Nephron (organoid): ENCODE measurements at regions not wholly inside any gene's neighbourhood (a gene's known extent, or its start where the extent isn't known, plus 50 kb on each side); places are given as distances from the start of the nearest gene placed in this dataset.

Source experiments
- H3K27ac Mint-ChIP-seq, 3 experiments: 2 replicates each; pipeline ENCODE4 v1.8.0; 2020; ENCODE audit warnings: mixed read lengths in 3 of 3, mild to moderate bottlenecking in 2 of 3, moderate library complexity in 1 of 3
- H3K27me3 Mint-ChIP-seq: 2 replicates; pipeline ENCODE4 v1.8.0; 2021; ENCODE audit warnings: low read depth, mild to moderate bottlenecking, moderate library complexity, mixed read lengths
- H3K36me3 Mint-ChIP-seq: 2 replicates; pipeline ENCODE4 v1.8.0; 2020; ENCODE audit warnings: low read depth, mixed read lengths
- H3K4me1 Mint-ChIP-seq: 2 replicates; pipeline ENCODE4 v1.8.0; 2020; ENCODE audit warnings: mixed read lengths
- H3K4me3 Mint-ChIP-seq, 3 experiments: 2 replicates each; pipeline ENCODE4 v1.8.0; 2020; ENCODE audit warnings: mild to moderate bottlenecking in 3 of 3, mixed read lengths in 3 of 3, moderate library complexity in 2 of 3
- H3K9me3 Mint-ChIP-seq: 2 replicates; pipeline ENCODE4 v1.8.0; 2020; ENCODE audit warnings: mixed read lengths
- CTCF ChIP-seq, 3 experiments: fragments of 200-600 bp; sonication (generic); IDR thresholded peaks; one replicate each; pipeline ENCODE4 v1.5.0; 2021; ENCODE audit warnings: antibody characterized with exemption in 3 of 3; ENCODE audit not compliant: unreplicated experiment in 3 of 3

- peaks cover 37% of the 10 kb centered on the region for H3K4me1 Mint-ChIP-seq
- peak overlapping the region in 1 of 3 experiments; percentile 54 for H3K27ac Mint-ChIP-seq
- H3K9me3 Mint-ChIP-seq = no peaks in the 10 kb centered on the region
- H3K36me3 Mint-ChIP-seq = no peaks in the 10 kb centered on the region
- H3K27me3 Mint-ChIP-seq = no peaks in the 10 kb centered on the region
- no peak for TF ChIP-seq CTCF (IDR thresholded peaks at IDR 0.05; ENCODE audit: unreplicated experiment in 3 of 3)
- H3K4me3 Mint-ChIP-seq = no peak overlapping the region
Observed at GRCh38 chr11:15707971-15708370, 593.2 kb downstream of the INSC start.

DNA sequence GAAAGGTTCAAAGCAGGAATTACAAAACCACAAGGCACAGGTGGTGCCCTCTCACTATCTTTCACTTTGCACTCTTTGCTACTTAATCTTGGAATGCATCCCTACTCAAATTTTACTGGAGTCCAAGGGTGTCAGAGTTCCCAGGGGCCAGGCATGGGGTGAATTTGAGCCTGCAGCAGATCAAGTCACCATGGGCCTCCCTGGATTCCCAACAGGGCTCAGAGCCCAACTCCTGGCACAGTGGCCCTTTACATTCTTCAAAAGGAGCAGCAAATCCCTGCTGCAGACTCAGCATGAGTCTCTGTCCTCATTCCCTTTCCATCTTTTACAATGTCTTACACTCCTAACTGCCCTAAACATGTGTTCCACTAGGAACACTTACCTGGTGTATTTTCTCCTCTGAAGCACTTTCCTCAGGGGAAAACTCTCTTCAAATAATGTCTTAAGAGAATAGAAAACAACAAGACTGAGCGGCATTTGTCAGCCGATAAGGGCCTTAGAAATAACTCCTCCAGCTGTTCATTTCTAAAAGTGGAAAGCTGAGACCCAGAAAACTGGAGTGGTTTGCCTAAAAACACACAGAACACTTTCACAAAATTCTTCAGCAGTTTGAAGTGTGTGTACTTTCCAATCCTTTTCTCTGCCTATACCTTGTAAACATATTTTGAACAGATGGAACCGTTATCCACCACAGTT is 596.0 kb downstream of the INSC start:
- peak overlapping the region in 1 of 3 experiments; percentile 5 for H3K4me3 Mint-ChIP-seq
- H3K4me1 Mint-ChIP-seq = peaks cover 41% of the 10 kb centered on the region
- peak overlapping the region; percentile 28 to 62 (median 55) for H3K27ac Mint-ChIP-seq
- TF ChIP-seq CTCF (IDR thresholded peaks at IDR 0.05; ENCODE audit: unreplicated experiment in 3 of 3) = no peak
- no peaks in the 10 kb centered on the region for H3K9me3 Mint-ChIP-seq
- no peaks in the 10 kb centered on the region for H3K36me3 Mint-ChIP-seq
- H3K27me3 Mint-ChIP-seq = no peaks in the 10 kb centered on the region

GRCh38 chr11:15711311-15711710 is 596.6 kb downstream of the INSC start:
- no peak for TF ChIP-seq CTCF (IDR thresholded peaks at IDR 0.05; ENCODE audit: unreplicated experiment in 3 of 3)
- Mint-ChIP-seq H3K36me3 (no peaks in the 10 kb centered on the region), H3K9me3 (no peaks in the 10 kb centered on the region), H3K4me1 (peaks cover 41% of the 10 kb centered on the region), H3K27me3 (no peaks in the 10 kb centered on the region), H3K4me3 (peak overlapping the region in 1 of 3 experiments; percentile 5), H3K27ac (peak overlapping the region; percentile 28 to 62 (median 55))

DNA sequence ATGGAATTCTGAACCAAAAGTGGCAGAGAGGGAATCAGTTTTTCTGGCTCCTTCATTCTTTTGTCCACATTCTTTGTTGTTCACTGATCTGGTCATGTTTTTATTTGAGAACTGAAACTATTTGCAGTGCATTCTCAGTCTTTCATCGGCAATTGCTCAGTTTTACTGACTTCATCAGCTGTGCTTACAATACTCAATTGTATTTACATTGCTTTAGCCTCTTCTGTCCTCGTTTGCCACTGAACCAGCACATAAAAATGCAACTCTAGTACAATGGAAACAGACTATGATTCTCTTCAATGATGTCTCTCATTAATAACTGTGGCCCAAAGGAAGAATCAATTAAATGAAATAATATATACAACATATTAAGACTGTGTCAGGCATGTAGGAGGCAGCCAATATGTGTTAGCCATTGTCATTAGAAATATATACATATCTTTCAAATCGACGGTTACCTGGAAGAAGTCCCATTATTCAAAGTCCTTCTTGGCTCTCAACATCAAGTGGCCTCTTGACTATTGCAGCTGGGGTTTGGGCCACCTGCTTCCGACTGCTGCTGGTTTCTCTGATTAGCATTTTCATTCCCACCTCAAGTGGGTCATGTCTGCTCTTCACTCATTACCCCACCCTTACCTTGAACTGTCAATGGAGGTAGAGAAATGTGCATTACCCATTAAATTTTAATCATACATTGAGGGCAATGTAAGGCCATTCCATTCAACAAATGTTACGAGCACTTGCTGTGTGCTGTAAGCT is 600.1 kb downstream of the INSC start:
- Mint-ChIP-seq H3K4me1 (peaks cover 38% of the 10 kb centered on the region), H3K27me3 (peaks cover 3% of the 10 kb centered on the region), H3K4me3 (no peak overlapping the region), H3K27ac (no peak overlapping the region), H3K36me3 (no peaks in the 10 kb centered on the region), H3K9me3 (no peaks in the 10 kb centered on the region)
- TF ChIP-seq CTCF (IDR thresholded peaks at IDR 0.05; ENCODE audit: unreplicated experiment in 3 of 3) = no peak

DNA sequence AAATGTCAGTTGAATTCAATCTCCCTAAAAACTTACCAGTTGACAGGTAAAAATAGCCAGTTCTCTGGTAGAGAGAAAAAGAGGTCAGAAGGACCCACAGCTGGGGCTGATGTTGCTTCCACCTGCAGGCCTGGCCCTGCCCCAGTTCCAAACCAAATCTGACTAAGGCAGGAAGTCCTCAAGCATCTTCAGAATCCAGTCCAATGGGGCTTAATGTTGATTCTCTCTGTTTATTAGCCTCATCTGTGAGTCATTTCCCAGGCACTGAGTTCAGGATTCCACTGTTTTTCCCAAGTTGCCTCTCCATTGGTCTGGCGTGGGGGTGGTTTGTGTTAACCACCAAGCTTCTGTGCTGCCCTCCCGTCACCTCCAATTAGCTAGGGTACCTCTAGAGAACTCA is 601.8 kb downstream of the INSC start:
- H3K4me1 Mint-ChIP-seq = peaks cover 38% of the 10 kb centered on the region
- H3K27me3 Mint-ChIP-seq = peaks cover 8% of the 10 kb centered on the region
- no peak for TF ChIP-seq CTCF (IDR thresholded peaks at IDR 0.05; ENCODE audit: unreplicated experiment in 3 of 3)
- H3K36me3 Mint-ChIP-seq = no peaks in the 10 kb centered on the region
- H3K4me3 Mint-ChIP-seq = no peak overlapping the region
- no peaks in the 10 kb centered on the region for H3K9me3 Mint-ChIP-seq
- no peak overlapping the region for H3K27ac Mint-ChIP-seq
